Mucosa of descending colon (tissue), 3 donors: ENCODE measurements at regions not wholly inside any gene's neighbourhood (a gene's known extent, or its start where the extent isn't known, plus 50 kb on each side); places are given as distances from the start of the nearest gene placed in this dataset.
"Not testable (repeated sequence)": the region's sequence is repeated elsewhere in the genome, so short reads cannot be mapped to it uniquely, and the experiment has no call there.

Experiments
- ATAC-seq: fragments of 200-7000 bp; cut with Tn5 transposase; one replicate; pipeline ENCODE4 v1.9.1; 2020; ENCODE audit warnings: mild to moderate bottlenecking, moderate library complexity
- DNase-seq, 3 donors: peaks; one replicate each; pipeline ENCODE4 v3.0.0-alpha.2; 2020
- H3K36me3 ChIP-seq: fragments of 200-600 bp; one replicate; pipeline ENCODE4 v1.8.0; 2021; ENCODE audit warnings: low read depth, mild to moderate bottlenecking
- H3K4me1 ChIP-seq: fragments of 200-600 bp; one replicate; pipeline ENCODE4 v1.8.0; 2021; ENCODE audit warnings: low read depth, mild to moderate bottlenecking
- H3K4me3 ChIP-seq: fragments of 200-600 bp; one replicate; pipeline ENCODE4 v1.8.0; 2021; ENCODE audit warnings: mild to moderate bottlenecking
- H3K9me3 ChIP-seq: fragments of 200-600 bp; one replicate; pipeline ENCODE4 v1.8.0; 2021; ENCODE audit warnings: mild to moderate bottlenecking
- intact Hi-C, 2 donors: fragments of 100-400 bp; cut with DNase I in 1 of 2; cut with micrococcal nuclease in 1 of 2; formaldehyde crosslinking; loops; one replicate each; pipeline versions ENCODE4 v1.11.0 to v1.11.1; 2022; cut with DNase I, micrococcal nuclease
- TF ChIP-seq, protein P1 (sequence below): fragments of 200-600 bp; IDR thresholded peaks from one replicate; pipeline ENCODE4 v1.8.0; 2022; ENCODE audit warnings: antibody characterized with exemption, mild to moderate bottlenecking
- donor health status: DM: no; HTN: no; CAD: no; lungs with moderate emphysema.
- donor health status: DM: no; HTN: no; CAD: no.
- donor health status: DM: no; HTN: yes; CAD: no.

GRCh38 chr13:24931450-24932251, 164.3 kb upstream of the PABPC3 start:
- DNase-seq (no peak), ATAC-seq (no peak)
- intact Hi-C loops: no loop called here
- TF ChIP-seq, protein P1, sequence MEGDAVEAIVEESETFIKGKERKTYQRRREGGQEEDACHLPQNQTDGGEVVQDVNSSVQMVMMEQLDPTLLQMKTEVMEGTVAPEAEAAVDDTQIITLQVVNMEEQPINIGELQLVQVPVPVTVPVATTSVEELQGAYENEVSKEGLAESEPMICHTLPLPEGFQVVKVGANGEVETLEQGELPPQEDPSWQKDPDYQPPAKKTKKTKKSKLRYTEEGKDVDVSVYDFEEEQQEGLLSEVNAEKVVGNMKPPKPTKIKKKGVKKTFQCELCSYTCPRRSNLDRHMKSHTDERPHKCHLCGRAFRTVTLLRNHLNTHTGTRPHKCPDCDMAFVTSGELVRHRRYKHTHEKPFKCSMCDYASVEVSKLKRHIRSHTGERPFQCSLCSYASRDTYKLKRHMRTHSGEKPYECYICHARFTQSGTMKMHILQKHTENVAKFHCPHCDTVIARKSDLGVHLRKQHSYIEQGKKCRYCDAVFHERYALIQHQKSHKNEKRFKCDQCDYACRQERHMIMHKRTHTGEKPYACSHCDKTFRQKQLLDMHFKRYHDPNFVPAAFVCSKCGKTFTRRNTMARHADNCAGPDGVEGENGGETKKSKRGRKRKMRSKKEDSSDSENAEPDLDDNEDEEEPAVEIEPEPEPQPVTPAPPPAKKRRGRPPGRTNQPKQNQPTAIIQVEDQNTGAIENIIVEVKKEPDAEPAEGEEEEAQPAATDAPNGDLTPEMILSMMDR: no peak
- no peaks in the 10 kb centered on the region for H3K9me3 ChIP-seq
- H3K36me3 ChIP-seq: no peaks in the 10 kb centered on the region
- no peaks in the 10 kb centered on the region for H3K4me1 ChIP-seq
- no peak overlapping the region for H3K4me3 ChIP-seq

DNA sequence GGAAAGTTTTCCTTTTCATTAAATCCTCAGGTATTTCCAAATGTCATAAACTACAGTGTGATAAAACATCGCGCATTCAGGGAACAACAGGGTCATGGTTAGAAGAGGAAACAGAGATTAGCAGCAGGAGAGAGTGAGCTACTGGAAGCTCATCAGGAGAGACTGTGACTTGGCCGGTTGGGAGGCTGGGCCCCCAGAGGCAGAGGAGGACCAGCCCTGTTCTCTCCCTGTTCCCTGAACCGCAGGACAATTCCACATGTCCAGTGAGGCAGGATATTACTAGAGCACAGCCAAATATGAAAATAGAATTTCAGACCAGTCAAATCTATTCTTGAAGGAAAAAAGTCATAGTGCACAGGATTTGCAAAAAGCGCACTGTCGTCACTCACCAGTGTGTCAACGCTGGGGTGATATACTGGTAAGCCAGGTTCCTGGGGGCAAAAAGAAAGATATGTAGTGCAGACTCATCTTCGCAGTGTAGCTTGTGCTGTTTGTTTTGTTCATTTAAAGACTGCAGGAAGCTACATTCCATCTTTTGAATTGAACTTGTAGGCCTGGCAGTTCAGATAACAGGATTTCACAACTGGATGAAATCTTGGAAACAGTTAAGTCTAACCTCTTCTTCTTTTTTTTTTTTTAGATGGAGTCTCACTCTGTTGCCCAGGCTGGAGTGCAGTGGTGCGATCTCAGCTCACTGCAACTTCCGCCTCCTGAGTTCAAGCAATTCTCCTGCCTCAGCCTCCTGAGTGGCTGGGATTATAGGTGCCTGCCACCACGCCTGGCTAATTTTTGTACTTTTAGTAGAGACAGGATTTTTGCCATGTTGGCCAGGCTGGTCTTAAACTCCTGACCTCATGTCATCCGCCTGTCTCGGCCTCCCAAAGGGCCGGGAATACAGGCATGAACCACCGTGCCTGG, 162.6 kb upstream of the PABPC3 start:
- H3K36me3 ChIP-seq, DNase-seq, H3K4me1 ChIP-seq, ATAC-seq, intact Hi-C loops, H3K4me3 ChIP-seq, H3K9me3 ChIP-seq: not testable (repeated sequence)

DNA sequence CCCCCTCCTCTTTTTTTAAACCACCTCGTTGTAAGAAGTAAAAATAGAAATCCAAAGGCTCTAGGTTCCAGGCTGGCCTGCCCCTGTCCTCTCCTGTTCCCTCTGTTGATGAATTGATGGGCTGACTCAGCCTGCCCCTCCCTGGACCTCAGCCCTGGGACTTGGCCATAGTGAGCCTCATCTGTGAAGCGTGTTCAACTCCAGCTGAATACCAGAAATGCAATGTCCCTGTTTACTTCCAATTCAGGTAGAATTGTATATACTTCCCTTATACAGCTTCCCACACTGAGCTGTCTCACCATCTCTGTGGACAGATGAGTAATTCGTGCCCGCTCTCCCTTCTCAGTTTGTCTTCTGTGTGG, 161.9 kb upstream of the PABPC3 start:
- ATAC-seq: peak; percentile 15
- intact Hi-C loops, DNase-seq, H3K4me3 ChIP-seq, H3K36me3 ChIP-seq, H3K9me3 ChIP-seq, H3K4me1 ChIP-seq: not testable (repeated sequence)

DNA sequence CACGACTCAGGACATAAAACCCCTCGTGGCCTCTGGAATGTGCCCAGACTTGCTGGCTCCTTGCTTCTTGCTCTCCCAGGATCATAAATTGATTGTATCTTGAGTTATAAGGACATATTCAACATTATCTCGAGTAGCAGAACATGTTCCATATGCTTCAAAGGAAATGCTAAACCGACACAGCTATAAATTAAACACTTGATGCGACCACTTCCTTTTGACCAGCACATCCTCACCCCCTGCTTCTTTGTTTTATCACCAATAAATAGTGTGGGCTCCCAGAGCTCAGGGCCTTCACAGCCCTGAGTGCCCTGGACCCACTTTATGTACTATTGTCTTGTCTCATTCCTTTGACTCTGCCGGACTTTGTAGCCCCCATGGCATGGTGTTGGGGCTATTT, 157.0 kb upstream of the PABPC3 start:
- ATAC-seq: no peak

GRCh38 chr13:24941023-24941713, 154.8 kb upstream of the PABPC3 start:
- H3K4me3 ChIP-seq, H3K4me1 ChIP-seq, H3K36me3 ChIP-seq, H3K9me3 ChIP-seq, intact Hi-C loops, ATAC-seq, DNase-seq: not testable (repeated sequence)

More for the DNA sequence above, 157.0 kb upstream of the PABPC3 start:
- H3K36me3 ChIP-seq: no peaks in the 10 kb centered on the region
- no peak for DNase-seq
- H3K4me3 ChIP-seq: no peak overlapping the region
- TF ChIP-seq, protein P1: no peak
- peaks cover 4% of the 10 kb centered on the region for H3K9me3 ChIP-seq
- no peaks in the 10 kb centered on the region for H3K4me1 ChIP-seq
- intact Hi-C loops: no loop called here

DNA sequence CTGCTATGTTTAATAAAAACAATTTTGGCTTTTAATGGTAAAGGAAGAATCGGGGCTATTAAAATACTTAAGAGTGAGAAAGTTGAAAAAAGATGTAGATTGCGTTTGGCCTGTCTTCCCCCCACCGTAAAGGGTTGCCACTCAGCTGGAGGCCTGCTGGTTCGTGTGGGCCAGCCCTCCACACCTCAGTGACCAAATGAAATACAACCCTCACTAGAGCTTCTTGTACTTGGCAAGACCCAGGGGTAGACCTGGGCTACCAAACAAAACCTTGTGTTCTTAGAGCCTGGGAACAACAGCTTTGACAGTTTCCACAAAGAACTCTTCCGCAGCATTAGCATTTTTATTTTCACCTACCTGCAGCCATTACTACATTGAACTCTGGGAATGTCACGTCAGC, 152.8 kb upstream of the PABPC3 start:
- Histone ChIP-seq H3K4me1 (no peaks in the 10 kb centered on the region), H3K4me3 (no peak overlapping the region), H3K9me3 (peaks cover under 1% of the 10 kb centered on the region), H3K36me3 (no peaks in the 10 kb centered on the region)
- intact Hi-C loops: no loop called here
- TF ChIP-seq, protein P1: no peak
- DNase-seq (no peak), ATAC-seq (no peak)

DNA sequence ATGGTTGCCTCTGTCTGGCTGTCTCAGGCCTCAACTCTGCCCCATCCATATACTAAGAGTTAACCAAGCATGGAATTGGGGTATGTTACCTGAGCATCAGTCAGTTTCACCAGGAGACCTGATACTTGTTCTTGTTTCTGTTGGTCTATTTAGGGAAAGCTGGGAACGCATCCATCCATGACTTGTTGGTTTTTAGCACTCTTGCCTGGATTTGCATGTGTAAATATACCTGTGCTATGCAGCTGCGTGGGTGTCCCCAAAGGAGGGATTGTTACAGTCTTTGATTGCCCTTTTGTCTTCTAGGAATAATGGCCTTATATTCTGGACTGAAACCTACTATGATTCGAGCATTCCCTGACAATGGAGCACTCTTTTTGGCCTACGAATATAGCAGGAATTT, 151.9 kb upstream of the PABPC3 start:
- not testable (repeated sequence) for ATAC-seq

GRCh38 chr13:24948977-24949376, 147.0 kb upstream of the PABPC3 start:
- H3K4me1 ChIP-seq, intact Hi-C loops, ATAC-seq, DNase-seq, H3K36me3 ChIP-seq, H3K4me3 ChIP-seq, H3K9me3 ChIP-seq: not testable (repeated sequence)

More for the DNA sequence above, 151.9 kb upstream of the PABPC3 start:
- H3K4me1 ChIP-seq, H3K9me3 ChIP-seq, intact Hi-C loops, DNase-seq, H3K4me3 ChIP-seq, H3K36me3 ChIP-seq: not testable (repeated sequence)

GRCh38 chr13:24950611-24951010, 145.3 kb upstream of the PABPC3 start:
- intact Hi-C loops: loop anchor here in 1 of 2 donors (10.0 kb wide), 1 partner anchor 356 kb away; no protein-coding TSS in a partner anchor
- H3K4me1 ChIP-seq, ATAC-seq, H3K4me3 ChIP-seq, H3K36me3 ChIP-seq, H3K9me3 ChIP-seq, DNase-seq: not testable (repeated sequence)

DNA sequence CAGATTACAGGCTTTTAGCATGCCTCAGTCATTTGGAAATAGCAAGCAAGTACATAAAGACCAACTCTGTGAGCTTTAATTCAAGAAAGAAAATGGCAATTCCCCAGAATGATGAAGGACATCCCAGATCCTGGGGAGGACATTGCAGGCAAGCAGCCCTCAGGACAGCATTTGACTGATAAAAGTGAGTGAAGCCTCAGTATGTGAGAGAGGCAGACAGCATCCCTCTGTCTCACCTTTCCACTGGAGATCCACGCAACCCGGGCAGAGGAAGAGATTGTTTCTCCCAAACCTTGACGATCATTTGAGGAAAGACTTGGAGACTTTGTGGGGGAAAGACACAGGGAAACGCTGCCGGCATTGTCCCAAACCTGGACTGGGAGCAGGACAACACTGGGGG, 128.0 kb upstream of the PABPC3 start:
- H3K9me3 ChIP-seq, DNase-seq, H3K4me3 ChIP-seq, intact Hi-C loops, H3K36me3 ChIP-seq, H3K4me1 ChIP-seq, ATAC-seq: not testable (repeated sequence)
